GM12872 (cell line): ENCODE measurements at regions not wholly inside any gene's neighbourhood (a gene's known extent, or its start where the extent isn't known, plus 50 kb on each side); places are given as distances from the start of the nearest gene placed in this dataset.

Experiments used
- TF ChIP-seq, protein P1 (sequence below): IDR thresholded peaks from 3 replicates; pipeline ENCODE4 v1.5.1; 2011; ENCODE audit warnings: low read depth, mild to moderate bottlenecking, low read length, moderate library complexity; ENCODE audit not compliant: insufficient read depth

DNA sequence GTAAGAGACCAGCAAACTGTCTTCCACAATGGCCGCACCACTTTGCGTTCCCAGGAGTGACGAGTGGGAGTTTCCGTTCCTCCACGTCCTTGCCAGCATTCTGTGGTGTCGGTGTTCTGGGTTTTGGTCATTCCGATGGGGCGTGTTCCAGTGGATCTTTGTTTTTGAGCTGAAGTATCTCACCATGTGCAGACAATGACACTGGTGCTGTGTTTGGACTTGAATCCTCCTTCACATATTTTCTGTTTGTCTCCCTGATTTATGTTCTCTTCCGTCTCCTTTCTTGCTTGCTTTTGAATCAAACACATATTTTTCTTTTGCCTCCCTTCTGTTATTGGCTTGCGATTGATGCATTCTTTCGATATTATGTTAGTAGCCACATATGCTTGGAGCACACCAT lies 60.8 kb upstream of the IRX4 start:
- TF ChIP-seq, protein P1, sequence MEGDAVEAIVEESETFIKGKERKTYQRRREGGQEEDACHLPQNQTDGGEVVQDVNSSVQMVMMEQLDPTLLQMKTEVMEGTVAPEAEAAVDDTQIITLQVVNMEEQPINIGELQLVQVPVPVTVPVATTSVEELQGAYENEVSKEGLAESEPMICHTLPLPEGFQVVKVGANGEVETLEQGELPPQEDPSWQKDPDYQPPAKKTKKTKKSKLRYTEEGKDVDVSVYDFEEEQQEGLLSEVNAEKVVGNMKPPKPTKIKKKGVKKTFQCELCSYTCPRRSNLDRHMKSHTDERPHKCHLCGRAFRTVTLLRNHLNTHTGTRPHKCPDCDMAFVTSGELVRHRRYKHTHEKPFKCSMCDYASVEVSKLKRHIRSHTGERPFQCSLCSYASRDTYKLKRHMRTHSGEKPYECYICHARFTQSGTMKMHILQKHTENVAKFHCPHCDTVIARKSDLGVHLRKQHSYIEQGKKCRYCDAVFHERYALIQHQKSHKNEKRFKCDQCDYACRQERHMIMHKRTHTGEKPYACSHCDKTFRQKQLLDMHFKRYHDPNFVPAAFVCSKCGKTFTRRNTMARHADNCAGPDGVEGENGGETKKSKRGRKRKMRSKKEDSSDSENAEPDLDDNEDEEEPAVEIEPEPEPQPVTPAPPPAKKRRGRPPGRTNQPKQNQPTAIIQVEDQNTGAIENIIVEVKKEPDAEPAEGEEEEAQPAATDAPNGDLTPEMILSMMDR = no peak

GRCh38 chr5:1942630-1943029 lies 59.9 kb upstream of the IRX4 start:
- TF ChIP-seq, protein P1 = no peak

- TF ChIP-seq, protein P1 = no peak
These were observed 59.4 kb upstream of the IRX4 start for GRCh38 chr5:1942158-1942557.

- TF ChIP-seq, protein P1 = no peak
These were observed 56.5 kb upstream of the IRX4 start for GRCh38 chr5:1939256-1939655.

- TF ChIP-seq, protein P1 = no peak
These were observed 55.7 kb upstream of the IRX4 start for GRCh38 chr5:1938310-1939000.

- TF ChIP-seq, protein P1 = no peak
These were observed 54.9 kb upstream of the IRX4 start for GRCh38 chr5:1937590-1937989.

DNA sequence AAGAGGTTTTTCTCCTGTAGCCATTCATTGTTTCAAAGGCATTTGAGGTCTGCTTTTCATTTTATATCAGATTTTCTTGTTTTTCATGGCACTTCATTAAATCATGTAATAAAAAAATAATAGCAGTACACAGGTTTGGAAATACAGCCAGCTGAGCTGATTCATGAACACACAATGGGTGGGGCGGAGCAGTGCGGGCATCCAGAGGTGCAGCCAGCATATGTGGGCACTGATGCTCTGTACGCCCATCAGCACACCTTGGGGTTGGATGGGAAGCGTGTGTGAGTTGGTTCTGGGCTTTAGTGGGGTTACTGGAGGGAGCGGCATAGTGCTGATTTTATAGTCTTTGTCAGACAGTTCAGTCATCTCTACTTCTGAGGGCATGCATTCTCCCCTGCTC lies 54.2 kb upstream of the IRX4 start:
- TF ChIP-seq, protein P1 = no peak
